ENCODE measurements at regions not wholly inside any gene's neighbourhood (a gene's known extent, or its start where the extent isn't known, plus 50 kb on each side); places are given as distances from the start of the nearest gene placed in this dataset.

GRCh38 chr3:94946683-94947082 lies 883.8 kb downstream of the NSUN3 start:
- DNase-seq (ENCODE audit: low read depth in 1 of 2, low spot score in 1 of 2): no peak
- TF ChIP-seq JUND (IDR thresholded peaks at IDR 0.05; ENCODE audit: low read depth): no peak
- in situ Hi-C loops (cut with HindIII; ENCODE audit: low pct_unique_long_range_greater_than_20kb, low sequenced_read_pairs): no loop called here

GRCh38 chr3:94961423-94962100 lies 898.7 kb downstream of the NSUN3 start:
- in situ Hi-C loops (cut with HindIII; ENCODE audit: low pct_unique_long_range_greater_than_20kb, low sequenced_read_pairs): no loop called here
- peak in 1 of 2 experiments; percentile 91 for DNase-seq (ENCODE audit: low read depth in 1 of 2, low spot score in 1 of 2)
- no peak for TF ChIP-seq JUND (IDR thresholded peaks at IDR 0.05; ENCODE audit: low read depth)

GRCh38 chr3:94965867-94966475 lies 903.1 kb downstream of the NSUN3 start:
- in situ Hi-C loops (cut with HindIII; ENCODE audit: low pct_unique_long_range_greater_than_20kb, low sequenced_read_pairs): no loop called here
- peak in 1 of 2 experiments; percentile 54 for DNase-seq (ENCODE audit: low read depth in 1 of 2, low spot score in 1 of 2)
- no peak for TF ChIP-seq JUND (IDR thresholded peaks at IDR 0.05; ENCODE audit: low read depth)

- in situ Hi-C loops (cut with HindIII; ENCODE audit: low pct_unique_long_range_greater_than_20kb, low sequenced_read_pairs): no loop called here
- TF ChIP-seq JUND (IDR thresholded peaks at IDR 0.05; ENCODE audit: low read depth): no peak
- DNase-seq (ENCODE audit: low read depth in 1 of 2, low spot score in 1 of 2): no peak
These were observed 904.3 kb downstream of the NSUN3 start for GRCh38 chr3:94967196-94967595.

GRCh38 chr3:94968519-94968918 lies 905.7 kb downstream of the NSUN3 start:
- TF ChIP-seq JUND (IDR thresholded peaks at IDR 0.05; ENCODE audit: low read depth): no peak
- in situ Hi-C loops (cut with HindIII; ENCODE audit: low pct_unique_long_range_greater_than_20kb, low sequenced_read_pairs): no loop called here
- DNase-seq (ENCODE audit: low read depth in 1 of 2, low spot score in 1 of 2): no peak

- DNase-seq (ENCODE audit: low read depth in 1 of 2, low spot score in 1 of 2): no peak
- no peak for TF ChIP-seq JUND (IDR thresholded peaks at IDR 0.05; ENCODE audit: low read depth)
- in situ Hi-C loops (cut with HindIII; ENCODE audit: low pct_unique_long_range_greater_than_20kb, low sequenced_read_pairs): no loop called here
These were observed 909.2 kb downstream of the NSUN3 start for GRCh38 chr3:94972066-94972465.

GRCh38 chr3:94978084-94978483 lies 915.2 kb downstream of the NSUN3 start:
- in situ Hi-C loops (cut with HindIII; ENCODE audit: low pct_unique_long_range_greater_than_20kb, low sequenced_read_pairs): no loop called here
- no peak for DNase-seq (ENCODE audit: low read depth in 1 of 2, low spot score in 1 of 2)
- no peak for TF ChIP-seq JUND (IDR thresholded peaks at IDR 0.05; ENCODE audit: low read depth)

GRCh38 chr3:94985778-94986177 lies 922.9 kb downstream of the NSUN3 start:
- in situ Hi-C loops (cut with HindIII; ENCODE audit: low pct_unique_long_range_greater_than_20kb, low sequenced_read_pairs): no loop called here
- TF ChIP-seq JUND (IDR thresholded peaks at IDR 0.05; ENCODE audit: low read depth): no peak
- DNase-seq (ENCODE audit: low read depth in 1 of 2, low spot score in 1 of 2): no peak

- in situ Hi-C loops (cut with HindIII; ENCODE audit: low pct_unique_long_range_greater_than_20kb, low sequenced_read_pairs): no loop called here
- no peak for TF ChIP-seq JUND (IDR thresholded peaks at IDR 0.05; ENCODE audit: low read depth)
- peak in 1 of 2 experiments; percentile 24 for DNase-seq (ENCODE audit: low read depth in 1 of 2, low spot score in 1 of 2)
These were observed 928.3 kb downstream of the NSUN3 start for GRCh38 chr3:94990952-94991705.

GRCh38 chr3:94996743-94997142 lies 933.9 kb downstream of the NSUN3 start:
- no peak for TF ChIP-seq JUND (IDR thresholded peaks at IDR 0.05; ENCODE audit: low read depth)
- in situ Hi-C loops (cut with HindIII; ENCODE audit: low pct_unique_long_range_greater_than_20kb, low sequenced_read_pairs): no loop called here
- DNase-seq (ENCODE audit: low read depth in 1 of 2, low spot score in 1 of 2): no peak

- TF ChIP-seq JUND (IDR thresholded peaks at IDR 0.05; ENCODE audit: low read depth): no peak
- no peak for DNase-seq (ENCODE audit: low read depth in 1 of 2, low spot score in 1 of 2)
- in situ Hi-C loops (cut with HindIII; ENCODE audit: low pct_unique_long_range_greater_than_20kb, low sequenced_read_pairs): no loop called here
These were observed 939.7 kb downstream of the NSUN3 start for GRCh38 chr3:95002438-95003046.

- no peak for TF ChIP-seq JUND (IDR thresholded peaks at IDR 0.05; ENCODE audit: low read depth)
- in situ Hi-C loops (cut with HindIII; ENCODE audit: low pct_unique_long_range_greater_than_20kb, low sequenced_read_pairs): no loop called here
- DNase-seq (ENCODE audit: low read depth in 1 of 2, low spot score in 1 of 2): no peak
These were observed 965.8 kb downstream of the NSUN3 start for GRCh38 chr3:95028688-95029087.

GRCh38 chr3:95029644-95030043 lies 966.8 kb downstream of the NSUN3 start:
- DNase-seq (ENCODE audit: low read depth in 1 of 2, low spot score in 1 of 2): no peak
- in situ Hi-C loops (cut with HindIII; ENCODE audit: low pct_unique_long_range_greater_than_20kb, low sequenced_read_pairs): no loop called here
- no peak for TF ChIP-seq JUND (IDR thresholded peaks at IDR 0.05; ENCODE audit: low read depth)

Measured in T47D (cell line).